Ascending aorta (tissue), 2 donors: ENCODE measurements at regions not wholly inside any gene's neighbourhood (a gene's known extent, or its start where the extent isn't known, plus 50 kb on each side); places are given as distances from the start of the nearest gene placed in this dataset.

ENCODE experiments used
- DNase-seq, 2 donors: peaks; one replicate each; pipeline ENCODE4 v3.0.0-alpha.2; 2019; ENCODE audit warnings: low spot score in 2 of 2
- H3K27ac ChIP-seq, 2 donors: fragments of 200-600 bp; sonication (generic); one replicate each; pipeline ENCODE4 v1.5.1; 2016 to 2017; ENCODE audit warnings: mild to moderate bottlenecking in 1 of 2
- H3K27me3 ChIP-seq: fragments of 200-600 bp; sonication (generic); one replicate; pipeline ENCODE4 v1.5.1; 2017
- H3K36me3 ChIP-seq, 2 donors: fragments of 200-600 bp; sonication (generic); one replicate each; pipeline ENCODE4 v1.5.1; 2016
- H3K4me1 ChIP-seq, 2 donors: fragments of 200-600 bp; sonication (generic); one replicate each; pipeline ENCODE4 v1.5.1; 2016 to 2017; ENCODE audit warnings: mild to moderate bottlenecking in 1 of 2
- H3K4me3 ChIP-seq, 2 donors: fragments of 200-600 bp; sonication (generic); one replicate each; pipeline ENCODE4 v1.5.1; 2016 to 2017; ENCODE audit warnings: mild to moderate bottlenecking in 1 of 2
- H3K9me3 ChIP-seq, 2 donors: fragments of 200-600 bp; sonication (generic); one replicate each; pipeline ENCODE4 v1.5.1; 2016
- CTCF ChIP-seq, 3 experiments: fragments of 200-600 bp in 2 of 3; fragments of 450-650 bp in 1 of 3; sonication (generic) in 2 of 3; IDR thresholded peaks; one replicate each; pipeline ENCODE4 v1.5.1; 2016 to 2019; ENCODE audit warnings: antibody characterized with exemption in 3 of 3, mild to moderate bottlenecking in 1 of 3, moderate library complexity in 1 of 3
- intact Hi-C: fragments of 100-400 bp; cut with DNase I; formaldehyde crosslinking; loops from one replicate; pipeline ENCODE4 v1.15.1; 2023

- no peaks in the 10 kb centered on the region for H3K4me1 ChIP-seq
- no peak for TF ChIP-seq CTCF (IDR thresholded peaks at IDR 0.05)
- no peak overlapping the region for H3K4me3 ChIP-seq
- H3K9me3 ChIP-seq = no peaks in the 10 kb centered on the region
- no peaks in the 10 kb centered on the region for H3K27me3 ChIP-seq
- no peaks in the 10 kb centered on the region for H3K36me3 ChIP-seq
- DNase-seq = no peak
- H3K27ac ChIP-seq = no peak overlapping the region
- intact Hi-C loops = no loop called here
Measured at GRCh38 chr13:79810018-79810417, 329.1 kb downstream of the NDFIP2 start.

GRCh38 chr13:79808475-79808874, 327.5 kb downstream of the NDFIP2 start:
- no peak for TF ChIP-seq CTCF (IDR thresholded peaks at IDR 0.05)
- no peaks in the 10 kb centered on the region for H3K36me3 ChIP-seq
- H3K27ac ChIP-seq = no peak overlapping the region
- H3K27me3 ChIP-seq = no peaks in the 10 kb centered on the region
- H3K4me1 ChIP-seq = no peaks in the 10 kb centered on the region
- H3K4me3 ChIP-seq = no peak overlapping the region
- no peaks in the 10 kb centered on the region for H3K9me3 ChIP-seq
- intact Hi-C loops = no loop called here
- no peak for DNase-seq

- Histone ChIP-seq H3K27me3 (no peaks in the 10 kb centered on the region), H3K4me3 (no peak overlapping the region), H3K4me1 (no peaks in the 10 kb centered on the region), H3K27ac (no peak overlapping the region), H3K9me3 (no peaks in the 10 kb centered on the region), H3K36me3 (no peaks in the 10 kb centered on the region)
- no peak for TF ChIP-seq CTCF (IDR thresholded peaks at IDR 0.05)
- intact Hi-C loops = no loop called here
- DNase-seq = no peak
Measured at GRCh38 chr13:79807554-79807953, 326.6 kb downstream of the NDFIP2 start.

GRCh38 chr13:79806821-79807220, 325.9 kb downstream of the NDFIP2 start:
- no peak overlapping the region for H3K27ac ChIP-seq
- no peaks in the 10 kb centered on the region for H3K36me3 ChIP-seq
- no peak for DNase-seq
- no peak overlapping the region for H3K4me3 ChIP-seq
- H3K9me3 ChIP-seq = no peaks in the 10 kb centered on the region
- TF ChIP-seq CTCF (IDR thresholded peaks at IDR 0.05) = no peak
- H3K27me3 ChIP-seq = no peaks in the 10 kb centered on the region
- H3K4me1 ChIP-seq = no peaks in the 10 kb centered on the region
- intact Hi-C loops = no loop called here

GRCh38 chr13:79805317-79805716, 324.4 kb downstream of the NDFIP2 start:
- Histone ChIP-seq H3K27ac (no peak overlapping the region), H3K27me3 (no peaks in the 10 kb centered on the region), H3K4me1 (no peaks in the 10 kb centered on the region), H3K4me3 (no peak overlapping the region), H3K9me3 (no peaks in the 10 kb centered on the region), H3K36me3 (no peaks in the 10 kb centered on the region)
- DNase-seq = no peak
- intact Hi-C loops = no loop called here
- TF ChIP-seq CTCF (IDR thresholded peaks at IDR 0.05) = no peak

GRCh38 chr13:79803989-79804388, 323.0 kb downstream of the NDFIP2 start:
- H3K27ac ChIP-seq = no peak overlapping the region
- no peaks in the 10 kb centered on the region for H3K27me3 ChIP-seq
- DNase-seq = no peak
- no peak overlapping the region for H3K4me3 ChIP-seq
- intact Hi-C loops = no loop called here
- no peaks in the 10 kb centered on the region for H3K4me1 ChIP-seq
- TF ChIP-seq CTCF (IDR thresholded peaks at IDR 0.05) = no peak
- H3K36me3 ChIP-seq = no peaks in the 10 kb centered on the region
- no peaks in the 10 kb centered on the region for H3K9me3 ChIP-seq
